HUES48 (cell line): ENCODE measurements at regions not wholly inside any gene's neighbourhood (a gene's known extent, or its start where the extent isn't known, plus 50 kb on each side); places are given as distances from the start of the nearest gene placed in this dataset.

ENCODE experiments used
- H3K27ac ChIP-seq: one replicate; pipeline ENCODE4 v1.7.0; 2013; ENCODE audit warnings: low read depth, low read length, inconsistent platforms
- H3K27me3 ChIP-seq: 2 replicates; pipeline ENCODE4 v1.6.1; 2013; ENCODE audit warnings: mild to moderate bottlenecking, low read length; ENCODE audit not compliant: control insufficient read depth, insufficient read depth
- H3K36me3 ChIP-seq: 2 replicates; pipeline ENCODE4 v1.6.1; 2013; ENCODE audit warnings: low read length; ENCODE audit not compliant: control insufficient read depth, insufficient read depth
- H3K4me1 ChIP-seq: 2 replicates; pipeline ENCODE4 v1.6.1; 2013; ENCODE audit warnings: mild to moderate bottlenecking, low read length; ENCODE audit not compliant: control insufficient read depth, insufficient read depth
- H3K4me3 ChIP-seq: 2 replicates; pipeline ENCODE4 v1.5.1; 2013; ENCODE audit warnings: mild to moderate bottlenecking, low read depth, low read length
- H3K9ac ChIP-seq: 2 replicates; pipeline ENCODE4 v1.6.1; 2013; ENCODE audit warnings: mild to moderate bottlenecking, low read depth, low read length, moderate library complexity
- H3K9me3 ChIP-seq: 2 replicates; pipeline ENCODE4 v1.6.1; 2013; ENCODE audit warnings: low read length; ENCODE audit not compliant: control insufficient read depth, insufficient read depth

DNA sequence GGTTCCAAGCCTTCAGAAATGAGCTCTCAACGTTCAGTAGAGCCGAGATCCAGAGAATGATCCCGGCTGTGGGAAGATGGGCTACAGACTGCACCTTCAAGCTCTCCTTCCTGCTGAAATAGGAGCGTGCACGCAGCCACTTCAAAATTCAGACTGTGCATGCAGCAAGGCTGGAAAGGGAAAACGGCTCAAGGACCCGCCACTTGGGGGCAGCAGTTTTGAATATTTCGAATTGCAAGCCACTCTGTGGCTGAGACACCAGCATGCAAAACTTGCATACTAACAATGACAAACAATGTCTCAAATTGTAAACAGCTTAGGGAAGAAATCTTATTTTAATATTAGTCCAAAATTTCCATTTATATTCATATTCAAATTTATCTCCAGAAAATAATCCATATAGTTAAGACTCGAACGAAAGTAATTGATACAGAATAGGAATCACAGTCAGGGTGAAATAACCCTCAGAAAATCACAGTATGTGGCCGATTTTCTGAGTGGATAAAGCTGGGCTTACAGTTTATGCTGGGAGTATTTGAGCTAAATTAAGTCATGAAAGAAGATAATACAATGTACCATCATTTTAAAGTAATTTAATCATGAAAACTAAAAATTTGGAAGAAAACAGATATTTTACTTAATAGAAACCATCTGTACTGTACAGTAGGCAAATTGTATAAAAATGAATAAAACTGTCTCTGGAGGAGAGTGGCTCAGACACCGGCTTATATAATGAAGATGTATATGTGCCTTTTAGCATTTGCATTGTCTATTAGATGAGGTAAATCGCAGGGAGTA is 137.9 kb upstream of the MKI67 start:
- Histone ChIP-seq H3K9me3 (no peaks in the 10 kb centered on the region), H3K4me1 (peaks cover 15% of the 10 kb centered on the region), H3K9ac (no peak overlapping the region), H3K36me3 (no peaks in the 10 kb centered on the region), H3K27me3 (no peaks in the 10 kb centered on the region), H3K27ac (no peak overlapping the region), H3K4me3 (no peak overlapping the region)

DNA sequence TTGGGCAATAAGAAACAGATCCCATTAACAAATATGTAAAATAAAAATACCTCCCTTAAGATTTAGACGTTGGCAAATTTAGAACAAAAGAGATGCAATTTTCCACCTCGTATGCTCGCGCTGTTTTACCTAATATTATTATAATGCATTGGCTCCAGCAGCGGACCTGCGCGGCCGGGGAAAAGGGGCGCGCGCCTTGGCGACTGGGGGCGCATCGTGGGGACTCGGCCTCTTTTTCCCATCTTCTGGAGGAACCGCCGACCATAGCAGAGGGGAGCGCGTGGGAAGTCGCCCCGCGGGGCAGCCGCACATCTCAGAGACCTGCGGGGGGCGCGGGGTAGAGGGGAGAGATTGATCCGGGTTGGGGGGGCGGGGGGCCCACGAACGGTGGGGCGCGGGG is 139.4 kb upstream of the MKI67 start:
- Histone ChIP-seq H3K27me3 (no peaks in the 10 kb centered on the region), H3K4me1 (peaks cover 15% of the 10 kb centered on the region), H3K9me3 (no peaks in the 10 kb centered on the region)

GRCh38 chr10:128267581-128267980 is 141.4 kb upstream of the MKI67 start:
- Histone ChIP-seq H3K27me3 (no peaks in the 10 kb centered on the region), H3K9me3 (no peaks in the 10 kb centered on the region), H3K36me3 (no peaks in the 10 kb centered on the region), H3K4me3 (no peak overlapping the region), H3K27ac (no peak overlapping the region), H3K9ac (no peak overlapping the region), H3K4me1 (peaks cover 15% of the 10 kb centered on the region)

More for the DNA sequence above, 139.4 kb upstream of the MKI67 start:
- Histone ChIP-seq H3K36me3 (no peaks in the 10 kb centered on the region), H3K27ac (no peak overlapping the region), H3K4me3 (no peak overlapping the region), H3K9ac (no peak overlapping the region)

GRCh38 chr10:128268015-128268722 is 141.9 kb upstream of the MKI67 start:
- Histone ChIP-seq H3K36me3 (no peaks in the 10 kb centered on the region), H3K9ac (no peak overlapping the region), H3K27ac (no peak overlapping the region), H3K9me3 (no peaks in the 10 kb centered on the region), H3K4me1 (peaks cover 15% of the 10 kb centered on the region), H3K27me3 (no peaks in the 10 kb centered on the region), H3K4me3 (no peak overlapping the region)

- H3K36me3 ChIP-seq = no peaks in the 10 kb centered on the region
- no peaks in the 10 kb centered on the region for H3K27me3 ChIP-seq
- no peak overlapping the region for H3K9ac ChIP-seq
- H3K27ac ChIP-seq = no peak overlapping the region
- H3K9me3 ChIP-seq = no peaks in the 10 kb centered on the region
- H3K4me3 ChIP-seq = no peak overlapping the region
- no peaks in the 10 kb centered on the region for H3K4me1 ChIP-seq
Observed at GRCh38 chr10:128274938-128275337, 148.7 kb upstream of the MKI67 start.

DNA sequence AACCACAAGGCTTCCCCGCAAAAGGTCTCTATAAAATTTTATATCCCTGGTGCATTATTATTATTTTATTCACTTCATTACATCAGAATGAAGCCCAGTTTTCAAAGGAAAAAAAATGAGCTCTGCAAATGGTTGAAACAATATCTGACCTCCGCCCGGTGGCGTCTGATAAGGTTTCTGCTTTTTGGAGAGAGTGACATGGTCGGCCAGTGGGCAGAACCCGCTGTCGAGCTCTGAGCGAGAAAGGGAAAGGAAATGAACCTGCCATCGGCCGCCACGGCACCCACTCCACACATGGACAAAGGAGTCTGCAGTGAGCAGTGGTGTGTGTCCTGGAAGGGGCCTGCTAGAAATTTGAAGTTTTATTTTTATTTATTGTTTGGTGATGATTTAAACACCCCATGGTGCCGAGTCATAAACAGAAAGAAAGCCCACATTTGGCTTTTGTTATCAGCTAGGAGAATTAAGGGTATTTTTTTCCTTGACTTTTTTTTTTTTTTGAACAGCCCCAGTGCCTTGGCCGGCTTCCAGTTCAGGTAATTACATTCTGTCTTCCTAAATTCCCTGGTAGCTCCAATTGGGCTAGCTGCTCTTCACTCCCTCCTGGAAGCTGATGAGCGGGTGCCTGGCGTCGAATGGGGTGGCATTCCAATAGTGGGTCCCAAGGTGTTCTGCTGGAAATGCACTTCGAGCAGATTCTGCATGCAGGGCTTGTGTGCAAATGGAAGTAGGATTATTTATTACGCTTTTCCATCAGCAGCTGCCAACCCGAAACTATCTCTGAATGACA is 149.4 kb upstream of the MKI67 start:
- Histone ChIP-seq H3K9me3 (no peaks in the 10 kb centered on the region), H3K36me3 (no peaks in the 10 kb centered on the region), H3K4me3 (no peak overlapping the region), H3K9ac (no peak overlapping the region), H3K4me1 (no peaks in the 10 kb centered on the region), H3K27ac (no peak overlapping the region), H3K27me3 (no peaks in the 10 kb centered on the region)

- Histone ChIP-seq H3K4me1 (no peaks in the 10 kb centered on the region), H3K36me3 (no peaks in the 10 kb centered on the region), H3K27ac (no peak overlapping the region), H3K9me3 (no peaks in the 10 kb centered on the region), H3K9ac (no peak overlapping the region), H3K4me3 (no peak overlapping the region), H3K27me3 (no peaks in the 10 kb centered on the region)
Observed at GRCh38 chr10:128277267-128277840, 151.1 kb upstream of the MKI67 start.

DNA sequence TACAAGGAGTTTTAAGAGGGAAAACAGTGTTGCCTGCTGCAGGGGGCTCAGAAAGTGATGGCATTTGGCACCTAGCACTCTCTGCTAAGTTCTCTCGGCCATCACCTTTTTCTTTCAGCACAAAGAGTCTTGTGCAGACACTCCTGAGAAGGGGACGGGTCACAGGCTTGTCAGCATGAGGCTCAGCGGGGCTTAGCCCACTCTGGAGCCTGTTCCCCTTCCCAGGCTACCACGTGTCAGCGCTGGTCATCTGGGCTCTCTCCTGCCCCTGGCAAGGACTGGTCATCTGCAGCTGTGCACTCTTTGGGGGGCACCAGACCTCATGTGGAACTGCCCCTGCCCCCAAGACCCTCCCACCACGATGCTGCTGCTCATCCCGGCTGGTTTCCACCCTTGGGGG is 152.1 kb upstream of the MKI67 start:
- Histone ChIP-seq H3K9ac (no peak overlapping the region), H3K27ac (no peak overlapping the region), H3K36me3 (no peaks in the 10 kb centered on the region), H3K4me1 (no peaks in the 10 kb centered on the region), H3K27me3 (no peaks in the 10 kb centered on the region), H3K9me3 (no peaks in the 10 kb centered on the region), H3K4me3 (no peak overlapping the region)

DNA sequence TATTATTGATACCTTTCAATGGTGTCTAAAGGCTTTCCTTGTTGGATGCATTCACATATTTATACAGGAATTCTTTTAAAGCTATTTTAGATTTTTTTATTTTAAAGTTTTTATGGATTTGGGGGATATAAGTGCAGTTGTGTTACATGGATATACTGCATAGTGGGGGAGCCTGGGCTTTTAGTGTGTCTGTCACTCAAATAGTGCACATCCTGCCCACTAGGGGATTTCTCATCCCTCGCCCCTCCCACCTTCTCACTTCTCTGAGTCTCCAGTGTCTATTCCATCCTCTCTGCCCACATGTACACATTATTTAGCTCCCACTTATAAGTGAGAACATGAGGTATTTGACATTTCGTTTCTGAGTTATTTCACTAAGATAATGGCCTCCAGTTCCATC is 154.0 kb upstream of the MKI67 start:
- Histone ChIP-seq H3K36me3 (no peaks in the 10 kb centered on the region), H3K4me1 (no peaks in the 10 kb centered on the region), H3K27me3 (peaks cover 13% of the 10 kb centered on the region)

GRCh38 chr10:128281343-128281742 is 155.1 kb upstream of the MKI67 start:
- H3K4me1 ChIP-seq = no peaks in the 10 kb centered on the region
- H3K27ac ChIP-seq = no peak overlapping the region
- no peaks in the 10 kb centered on the region for H3K36me3 ChIP-seq

More for the DNA sequence above, 154.0 kb upstream of the MKI67 start:
- Histone ChIP-seq H3K27ac (no peak overlapping the region), H3K4me3 (no peak overlapping the region), H3K9me3 (no peaks in the 10 kb centered on the region), H3K9ac (no peak overlapping the region)

More at GRCh38 chr10:128281343-128281742, 155.1 kb upstream of the MKI67 start:
- Histone ChIP-seq H3K9me3 (no peaks in the 10 kb centered on the region), H3K9ac (no peak overlapping the region), H3K4me3 (no peak overlapping the region), H3K27me3 (peaks cover 24% of the 10 kb centered on the region)
